SK-N-SH treated with all-trans-retinoic acid at 6 μM for 48 hours (cell line): ENCODE measurements at regions not wholly inside any gene's neighbourhood (a gene's known extent, or its start where the extent isn't known, plus 50 kb on each side); places are given as distances from the start of the nearest gene placed in this dataset.

Experiments used
- ARNTL ChIP-seq: fragments of 450-650 bp; formaldehyde crosslinking; IDR thresholded peaks from 2 replicates; pipeline ENCODE4 v1.5.0; 2020; ENCODE audit warnings: low read depth, mild to moderate bottlenecking, moderate library complexity, borderline replicate concordance
- OSR1 ChIP-seq: fragments of 250-450 bp; sonication (Bioruptor Pico); IDR thresholded peaks from 2 replicates; pipeline ENCODE4 v1.8.0; 2022; ENCODE audit warnings: moderate library complexity, mild to moderate bottlenecking, inconsistent platforms
- PATZ1 ChIP-seq: fragments of 250-450 bp; sonication (Bioruptor Pico); IDR thresholded peaks from 2 replicates; pipeline ENCODE4 v1.8.0; 2020; ENCODE audit warnings: mild to moderate bottlenecking, moderate library complexity, borderline replicate concordance
- SNAI2 ChIP-seq: fragments of 250-450 bp; sonication (Bioruptor Pico); IDR thresholded peaks from 2 replicates; pipeline ENCODE4 v1.5.0; 2020; ENCODE audit warnings: mild to moderate bottlenecking, moderate library complexity
- TCF4 ChIP-seq: fragments of 250-450 bp; sonication (Bioruptor Pico); IDR thresholded peaks from 2 replicates; pipeline ENCODE4 v1.8.0; 2021; ENCODE audit warnings: mild to moderate bottlenecking, moderate library complexity, borderline replicate concordance
- ZFP3 ChIP-seq: fragments of 250-450 bp; sonication (Bioruptor Pico); IDR thresholded peaks from 2 replicates; pipeline ENCODE4 v1.5.0; 2020; ENCODE audit warnings: mild to moderate bottlenecking, moderate library complexity

GRCh38 chr2:223270548-223270947 is 218.6 kb downstream of the KCNE4 start:
- TF ChIP-seq TCF4 (CRISPR knock-in tag) (no peak), ZFP3 (no peak), PATZ1 (CRISPR knock-in tag) (no peak), SNAI2 (no peak), ARNTL (CRISPR knock-in tag) (no peak), OSR1 (CRISPR knock-in tag) (no peak)
